CD4-positive, alpha-beta T cell treated with Interleukin-15 for 1 hour (primary cell): ENCODE measurements at regions not wholly inside any gene's neighbourhood (a gene's known extent, or its start where the extent isn't known, plus 50 kb on each side); places are given as distances from the start of the nearest gene placed in this dataset.
"Not testable (repeated sequence)": the region's sequence is repeated elsewhere in the genome, so short reads cannot be mapped to it uniquely, and the experiment has no call there.

ENCODE experiments used
- DNase-seq: peaks from one replicate; pipeline ENCODE4 v3.0.0-alpha.2; 2020

DNA sequence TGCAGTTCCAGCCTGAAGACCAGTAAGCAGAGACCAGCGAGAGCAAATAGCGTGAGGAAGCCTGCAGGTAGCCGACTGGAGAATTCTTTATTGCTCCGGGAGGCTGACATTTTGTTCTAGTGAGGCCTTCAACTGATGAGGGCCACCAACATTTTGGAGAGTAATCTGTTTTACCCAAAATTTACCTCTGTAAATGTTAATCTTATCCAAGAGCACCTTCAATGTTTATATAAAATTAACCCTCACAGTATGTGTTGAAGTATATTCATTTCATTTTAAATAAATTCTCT lies 546.4 kb upstream of the SLITRK5 start:
- DNase-seq = no peak

DNA sequence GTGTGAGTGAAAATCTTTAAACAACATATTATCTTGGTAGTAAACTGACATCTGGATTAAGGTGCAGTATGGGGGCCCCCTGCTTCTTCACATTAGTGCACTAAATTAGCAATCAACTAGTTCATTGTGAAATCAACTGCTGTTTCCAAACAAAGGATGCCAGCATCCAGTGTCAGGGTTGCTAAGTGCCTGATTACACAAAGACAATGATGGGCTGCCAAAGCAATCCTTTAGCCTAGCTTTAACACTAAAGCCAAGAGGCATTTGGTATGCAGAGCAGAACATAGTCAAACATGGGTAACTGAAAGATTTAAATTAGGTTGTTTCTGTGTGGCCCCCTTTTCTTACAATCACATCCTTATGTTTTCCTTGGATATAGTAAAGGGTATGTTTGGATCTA lies 543.1 kb upstream of the SLITRK5 start:
- no peak for DNase-seq

DNA sequence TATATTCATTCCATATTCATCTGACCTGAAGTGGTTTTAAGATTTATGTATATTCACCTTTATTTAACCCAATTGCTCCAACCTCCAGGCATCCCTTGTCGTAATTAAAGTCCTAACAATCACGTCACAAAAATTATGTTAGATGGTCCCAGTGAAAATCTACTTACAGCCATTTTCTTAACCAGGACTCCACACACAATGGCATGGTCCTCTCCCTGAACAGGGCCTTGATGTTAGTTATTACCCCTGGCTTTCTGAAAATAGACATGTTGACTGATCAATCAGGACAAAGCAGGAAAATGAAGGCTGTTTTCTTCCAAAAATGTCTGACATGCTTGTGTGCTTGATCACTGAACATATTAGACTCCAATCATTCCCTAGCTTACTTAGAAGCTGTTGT lies 542.7 kb upstream of the SLITRK5 start:
- no peak for DNase-seq

DNA sequence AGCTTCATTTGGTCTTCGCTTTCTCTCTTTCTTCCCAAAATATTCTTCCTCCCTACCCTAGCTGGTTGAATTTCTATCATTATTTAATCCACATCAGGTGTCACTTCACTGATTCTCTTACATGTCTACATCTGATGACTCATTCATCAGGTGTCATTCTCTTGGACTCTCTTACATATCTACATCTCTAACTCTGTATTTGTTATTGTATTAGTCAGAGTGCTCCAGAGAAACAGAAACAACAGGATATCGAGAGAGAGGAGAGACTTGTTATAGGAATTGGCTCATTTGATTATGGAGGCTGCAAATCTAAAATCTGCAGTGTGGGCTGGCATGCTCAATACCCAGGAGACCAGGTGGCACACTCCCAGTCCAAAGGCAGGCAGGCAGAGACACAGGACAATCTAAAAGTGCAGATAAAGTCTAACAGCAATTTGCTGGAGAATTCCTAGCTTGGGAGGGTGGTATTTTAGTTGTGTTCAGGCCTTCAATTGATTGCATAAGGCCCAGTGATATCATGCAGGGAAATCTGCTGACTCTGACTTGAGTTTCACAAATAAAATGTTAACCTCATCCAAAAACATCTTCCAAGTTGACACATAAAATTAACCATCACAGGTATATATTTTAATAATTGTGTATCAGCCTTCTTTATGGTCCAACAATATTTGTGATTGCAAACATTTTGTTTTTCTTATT lies 541.4 kb upstream of the SLITRK5 start:
- DNase-seq = no peak

DNA sequence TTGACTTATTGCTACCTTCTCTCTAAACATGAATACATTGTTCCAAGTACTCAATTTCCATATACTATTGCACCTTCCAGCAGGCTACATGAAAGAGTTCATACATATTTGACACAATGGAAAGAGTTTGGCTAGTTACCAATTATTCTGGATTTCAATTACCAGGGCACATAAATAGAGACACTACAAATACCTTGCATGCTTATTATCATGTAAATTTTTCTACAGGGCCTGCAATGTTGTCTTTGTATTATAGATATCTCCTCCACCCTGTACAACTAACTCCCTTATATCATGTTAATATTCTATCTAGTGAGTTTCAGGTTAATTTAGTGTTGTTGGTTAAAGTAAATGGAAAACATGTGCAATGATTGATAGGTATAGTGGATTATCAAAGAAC lies 540.7 kb upstream of the SLITRK5 start:
- no peak for DNase-seq

DNA sequence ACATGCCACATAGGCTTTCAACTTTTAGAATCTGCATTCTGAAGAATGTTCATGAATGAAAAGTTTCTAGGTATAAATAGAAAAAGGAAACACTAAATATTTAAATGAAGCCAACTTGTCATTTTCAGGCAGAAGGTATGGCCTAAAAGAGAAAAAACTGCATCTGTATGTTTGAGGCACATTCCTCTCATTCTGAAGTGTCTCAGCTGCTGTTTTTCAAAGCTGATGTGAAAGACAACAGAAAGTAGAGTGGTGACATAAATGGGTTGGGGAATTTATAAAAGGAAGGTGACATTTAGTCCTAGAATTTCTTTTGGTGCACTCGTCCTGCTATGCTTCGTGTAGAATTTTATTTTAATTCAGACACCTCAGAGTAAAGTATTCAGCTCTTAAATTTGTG lies 539.6 kb upstream of the SLITRK5 start:
- DNase-seq = no peak

DNA sequence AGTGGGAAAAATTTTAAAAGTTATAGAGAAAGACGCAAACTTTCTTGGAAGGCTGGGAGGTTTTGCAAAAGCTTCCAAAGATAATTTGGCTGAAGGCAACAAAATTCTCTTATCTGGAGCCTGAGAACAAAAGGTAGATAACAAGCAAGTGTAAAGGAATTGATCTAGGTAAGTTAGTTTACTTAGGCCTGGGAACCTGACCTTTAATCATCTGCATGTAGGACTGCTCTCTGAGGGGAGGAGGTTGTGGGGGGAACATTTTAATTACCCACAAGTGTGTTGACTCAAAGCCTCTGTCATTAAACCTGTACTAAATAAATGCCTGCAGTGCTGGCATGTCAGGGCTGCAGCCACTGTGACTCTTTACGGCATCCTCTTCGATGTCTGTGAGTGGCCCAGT lies 532.3 kb upstream of the SLITRK5 start:
- DNase-seq = no peak

DNA sequence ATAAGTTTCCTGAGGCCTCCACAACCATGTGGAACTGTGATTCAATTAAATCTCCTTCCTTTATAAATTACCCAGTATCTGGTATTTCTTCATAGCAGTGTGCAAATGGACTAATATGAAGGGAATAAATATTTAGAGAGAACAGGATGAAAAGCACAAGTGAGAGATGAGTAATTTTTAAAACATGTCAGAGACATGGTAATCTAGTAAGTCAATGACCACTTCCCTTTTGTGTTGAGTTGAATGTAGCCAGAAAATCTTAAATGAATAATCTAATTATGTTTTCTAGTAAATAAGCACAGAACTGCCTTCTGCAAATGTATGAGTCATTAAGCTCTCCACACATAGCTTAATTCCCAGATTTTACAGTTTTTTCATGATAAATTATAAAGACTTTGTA lies 524.1 kb upstream of the SLITRK5 start:
- DNase-seq = no peak

DNA sequence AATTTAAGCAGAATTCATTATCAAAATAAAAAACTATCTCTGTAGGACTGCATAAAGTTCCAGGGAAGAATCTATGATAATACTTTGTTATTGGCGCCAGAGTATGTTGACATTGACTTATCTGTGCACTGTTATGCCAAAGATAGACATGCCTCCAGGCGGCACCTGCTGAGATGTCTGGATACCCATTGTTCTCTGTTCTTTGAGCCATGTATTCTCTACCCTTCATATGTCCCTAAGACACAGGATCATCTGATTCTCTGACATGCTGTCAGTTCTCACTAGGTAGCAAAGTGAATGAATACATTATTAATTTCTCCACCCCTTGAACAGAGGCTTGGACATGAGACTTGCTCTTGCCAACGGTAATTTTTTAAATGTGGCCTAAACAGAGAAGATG lies 517.8 kb upstream of the SLITRK5 start:
- no peak for DNase-seq

DNA sequence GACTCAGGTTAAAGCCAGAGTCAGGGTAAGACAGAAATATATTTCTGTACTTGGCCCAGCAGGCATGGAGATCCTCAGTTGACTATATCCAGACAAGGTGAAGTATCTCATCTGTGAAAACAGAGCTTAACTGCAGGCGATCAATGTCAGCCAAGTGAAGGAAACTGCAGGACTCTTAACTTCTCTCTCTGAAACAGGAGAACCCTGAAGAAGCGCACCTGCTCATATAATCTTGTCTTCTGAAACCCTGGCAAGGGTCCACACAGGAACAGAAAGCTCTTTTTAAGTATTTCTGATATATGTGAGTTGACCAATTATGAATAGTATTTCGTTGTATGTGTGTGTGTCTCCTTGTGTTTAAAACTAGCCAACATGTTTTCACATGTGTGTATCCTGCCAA lies 504.8 kb upstream of the SLITRK5 start:
- no peak for DNase-seq

DNA sequence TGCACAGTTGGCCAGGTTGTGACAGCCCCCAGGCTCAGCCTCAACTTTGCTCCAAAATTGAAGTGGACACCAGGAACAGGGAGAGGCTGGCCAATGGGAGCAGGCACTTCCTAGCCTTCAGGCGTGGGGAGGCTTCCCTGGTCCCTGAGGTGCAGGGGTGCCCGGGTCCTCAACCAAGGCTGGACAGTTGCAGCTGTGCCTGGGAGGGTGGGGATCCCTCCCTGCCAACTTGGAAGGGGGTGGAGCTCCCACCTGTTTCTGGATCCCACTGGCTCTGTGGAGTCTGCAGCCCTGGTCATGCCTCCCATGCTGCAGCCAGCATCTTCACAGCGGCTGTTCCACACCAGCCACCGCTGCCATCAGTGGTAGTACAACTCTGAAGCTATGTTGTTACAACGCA lies 502.8 kb upstream of the SLITRK5 start:
- no peak for DNase-seq

DNA sequence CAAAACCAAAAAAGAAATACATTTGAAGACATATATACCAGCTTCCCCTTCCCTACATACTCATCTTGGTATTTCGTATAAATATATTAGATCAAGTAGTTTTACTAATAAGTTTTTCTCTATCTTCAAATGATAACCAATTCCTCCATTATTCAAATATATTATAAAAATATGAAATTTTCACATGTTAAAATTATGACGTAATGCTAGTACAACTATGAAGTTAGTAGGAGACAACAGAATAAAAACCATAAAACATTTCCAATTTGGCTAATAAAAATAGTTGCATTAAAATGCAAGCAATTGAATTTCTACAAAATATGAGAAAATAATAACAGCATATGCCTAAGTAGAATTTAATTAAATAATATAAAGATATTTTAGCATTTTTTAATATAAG lies 501.8 kb upstream of the SLITRK5 start:
- no peak for DNase-seq

DNA sequence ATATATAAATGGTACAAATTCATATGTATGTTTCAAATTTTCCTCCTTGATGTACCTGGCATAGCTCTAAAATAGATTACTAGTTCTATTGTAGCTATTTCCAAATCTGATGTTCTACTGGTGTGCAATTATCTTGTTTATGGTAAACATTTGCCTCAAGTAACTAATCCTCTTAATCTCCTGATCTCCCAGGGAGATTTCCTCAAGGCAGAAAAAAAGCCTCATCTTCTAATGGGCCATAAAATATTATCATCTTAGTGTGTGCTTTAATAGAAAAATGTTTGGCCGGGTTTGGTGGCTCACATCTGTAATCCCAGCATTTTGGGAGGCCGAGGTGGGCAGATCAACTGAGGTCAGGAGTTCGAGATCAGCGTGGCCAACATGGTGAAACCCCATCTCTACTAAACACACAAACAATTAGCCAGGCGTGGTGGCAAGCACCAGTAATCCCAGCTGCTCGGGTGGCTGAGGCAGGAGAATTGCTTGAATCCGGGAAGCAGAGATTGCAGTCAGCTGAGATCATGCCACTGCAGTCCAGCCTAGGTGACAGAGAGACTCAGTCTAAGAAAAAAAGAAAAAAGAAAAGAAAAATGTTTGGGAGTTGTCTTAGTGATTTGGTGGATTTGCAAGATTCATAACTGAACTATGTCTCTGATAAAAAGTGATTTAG lies 498.9 kb upstream of the SLITRK5 start:
- no peak for DNase-seq

DNA sequence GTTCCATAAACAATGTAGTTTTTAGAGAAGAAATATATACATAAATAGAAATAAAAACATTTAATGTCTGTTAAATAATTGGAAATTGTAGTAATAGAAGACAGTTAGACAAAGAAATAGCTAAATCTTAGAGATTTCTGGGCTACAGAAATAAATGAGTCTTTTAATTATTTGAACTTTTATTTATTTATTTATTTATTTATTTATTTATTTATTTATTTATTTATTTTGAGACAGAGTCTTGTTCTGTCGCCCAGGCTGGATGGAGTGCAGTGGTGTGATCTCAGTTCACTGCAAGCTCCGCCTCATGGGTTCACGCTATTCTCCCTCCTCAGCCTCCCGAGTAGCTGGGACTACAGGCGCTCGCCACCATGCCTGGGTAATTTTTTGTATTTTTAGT lies 486.0 kb upstream of the SLITRK5 start:
- DNase-seq = not testable (repeated sequence)

DNA sequence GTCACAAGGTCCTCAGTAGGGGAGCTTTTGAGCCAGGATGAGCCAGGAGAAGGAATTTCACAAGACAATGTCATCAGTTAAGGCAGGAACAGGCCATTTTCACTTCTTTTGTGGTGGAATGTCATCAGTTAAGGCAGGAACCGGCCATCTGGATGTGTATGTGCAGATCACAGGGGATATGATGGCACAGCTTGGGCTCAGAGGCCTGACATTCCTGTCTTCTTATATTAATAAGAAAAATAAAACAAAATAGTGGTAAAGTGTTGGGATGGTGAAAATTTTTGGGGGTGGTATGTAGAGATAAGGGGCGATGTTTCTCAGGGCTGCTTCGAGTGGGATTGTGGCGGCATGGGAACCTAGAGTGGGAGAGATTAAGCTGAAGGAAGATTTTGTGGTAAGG lies 484.5 kb upstream of the SLITRK5 start:
- DNase-seq = not testable (repeated sequence)

DNA sequence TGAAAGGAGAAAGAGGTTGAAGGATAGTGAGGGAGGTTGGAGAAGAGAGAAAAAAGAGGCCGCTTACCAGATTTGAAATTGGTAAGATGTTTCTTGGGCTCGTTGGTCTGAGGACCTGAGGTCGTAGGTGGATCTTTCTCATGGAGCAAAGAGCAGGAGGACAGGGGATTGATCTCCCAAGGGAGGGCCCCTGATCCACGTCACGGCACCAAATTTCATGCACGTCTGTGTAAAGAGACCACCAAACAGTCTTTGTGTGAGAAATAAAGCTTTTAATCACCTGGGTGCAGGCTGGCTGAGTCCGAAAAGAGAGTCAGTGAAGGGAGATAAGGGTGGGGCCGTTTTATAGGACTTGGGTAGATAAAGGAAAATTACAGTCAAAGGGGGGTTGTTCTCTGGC lies 479.7 kb upstream of the SLITRK5 start:
- DNase-seq = not testable (repeated sequence)

DNA sequence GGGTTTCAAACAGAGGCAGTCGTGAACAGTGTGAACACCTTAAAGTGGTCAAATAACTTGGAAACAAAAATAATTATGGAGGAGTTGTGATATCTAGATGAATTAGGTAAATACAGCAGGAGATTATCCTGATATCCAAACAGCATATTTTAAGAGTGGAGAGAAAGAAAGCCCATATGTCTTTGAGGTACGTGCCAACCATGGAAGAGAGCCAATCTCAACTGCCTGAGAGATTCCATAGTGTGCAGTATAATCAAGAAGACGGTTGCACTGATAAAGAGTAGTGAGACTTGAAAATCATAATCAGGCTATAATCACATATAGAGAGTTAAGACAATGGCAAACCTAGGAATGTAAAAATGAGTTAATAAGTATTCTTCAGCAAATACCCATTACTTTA lies 472.8 kb upstream of the SLITRK5 start:
- no peak for DNase-seq

DNA sequence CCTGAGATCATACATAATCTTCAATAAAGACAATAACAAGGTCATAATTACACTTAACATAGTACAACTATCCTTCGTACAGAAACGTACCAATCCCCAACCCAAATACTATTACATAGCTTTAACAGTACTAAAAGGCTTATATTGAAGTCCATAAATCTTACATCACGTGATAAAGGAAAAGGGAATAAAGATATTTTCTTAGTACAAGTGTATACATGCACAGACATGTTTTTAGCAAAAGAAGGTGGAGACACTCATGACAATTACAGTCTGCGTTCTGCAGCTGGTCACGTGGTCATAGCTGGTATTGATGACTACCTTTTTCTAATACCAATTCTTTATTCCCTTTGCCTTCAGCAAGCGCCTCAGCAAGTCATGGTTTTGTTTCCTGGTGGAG lies 464.5 kb upstream of the SLITRK5 start:
- no peak for DNase-seq

DNA sequence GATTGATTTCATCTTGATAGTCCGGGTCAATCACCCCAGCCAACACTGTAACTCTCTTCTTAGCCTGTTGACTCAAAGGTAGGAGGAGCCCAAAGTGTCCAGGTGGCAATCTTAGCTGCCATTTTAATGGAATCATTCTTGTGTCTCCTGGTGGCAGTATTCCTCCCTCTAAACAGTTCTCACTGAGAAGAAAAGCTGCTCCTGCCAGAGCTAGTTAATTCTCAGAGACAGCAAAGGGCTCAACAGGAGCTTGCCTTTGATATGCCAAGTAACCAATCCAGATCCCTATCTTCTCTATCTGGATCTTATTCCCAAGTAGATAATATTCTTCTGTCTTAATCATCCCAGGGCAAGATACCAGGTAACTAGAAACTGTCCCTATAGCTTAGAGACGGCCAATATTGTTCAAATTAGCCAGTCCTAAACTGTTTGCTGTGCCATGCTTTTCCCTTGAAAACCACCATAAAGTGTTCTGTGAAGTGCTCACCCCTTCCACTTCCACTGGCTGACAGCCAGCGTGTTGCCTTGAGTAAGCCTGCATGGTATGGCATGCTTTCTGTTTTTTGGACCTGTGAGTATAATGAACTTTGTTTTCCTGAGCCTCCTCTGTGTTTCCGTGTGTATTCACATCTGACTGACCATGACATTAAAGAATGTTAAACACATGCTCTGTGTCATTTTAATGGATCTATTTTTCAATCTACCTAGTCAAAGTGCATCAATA lies 463.7 kb upstream of the SLITRK5 start:
- DNase-seq = no peak

DNA sequence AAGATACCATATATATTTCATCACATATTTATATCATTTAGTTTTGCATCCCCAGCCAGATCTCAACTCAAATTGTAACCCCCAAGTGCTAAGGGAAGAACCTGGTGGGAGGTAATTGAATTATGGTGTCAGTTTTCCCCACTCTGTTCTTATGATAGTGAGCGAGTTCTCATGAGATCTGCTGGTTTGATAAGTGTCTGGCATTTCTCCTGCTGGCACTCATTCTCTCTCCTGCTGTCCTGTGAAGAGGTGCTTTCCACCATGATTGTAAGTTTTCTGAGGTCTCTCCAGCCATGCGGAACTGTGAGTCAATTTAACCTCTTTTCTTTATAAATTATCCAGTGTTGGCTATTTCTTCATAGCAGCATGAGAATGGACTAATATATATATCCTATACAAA lies 462.5 kb upstream of the SLITRK5 start:
- no peak for DNase-seq

DNA sequence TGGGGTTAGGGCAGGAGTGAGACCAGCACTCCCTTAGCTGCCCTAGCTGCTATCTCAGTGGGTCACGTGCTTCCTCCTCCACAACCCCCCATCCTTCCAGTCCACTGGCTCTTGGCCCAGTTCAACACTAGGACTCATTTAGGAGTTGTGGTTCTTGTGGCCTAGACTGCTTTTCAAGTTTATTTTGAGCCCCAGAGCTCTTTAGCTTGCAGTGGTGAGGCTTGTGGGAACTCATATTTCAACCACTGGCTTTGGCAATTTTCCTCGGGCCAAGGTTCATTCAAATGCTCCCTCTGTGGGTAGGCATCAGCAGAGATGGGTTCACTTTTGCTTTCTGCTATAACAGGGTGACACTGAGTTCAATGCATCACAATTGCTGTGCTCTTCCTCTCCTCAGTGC lies 436.2 kb upstream of the SLITRK5 start:
- DNase-seq = no peak

DNA sequence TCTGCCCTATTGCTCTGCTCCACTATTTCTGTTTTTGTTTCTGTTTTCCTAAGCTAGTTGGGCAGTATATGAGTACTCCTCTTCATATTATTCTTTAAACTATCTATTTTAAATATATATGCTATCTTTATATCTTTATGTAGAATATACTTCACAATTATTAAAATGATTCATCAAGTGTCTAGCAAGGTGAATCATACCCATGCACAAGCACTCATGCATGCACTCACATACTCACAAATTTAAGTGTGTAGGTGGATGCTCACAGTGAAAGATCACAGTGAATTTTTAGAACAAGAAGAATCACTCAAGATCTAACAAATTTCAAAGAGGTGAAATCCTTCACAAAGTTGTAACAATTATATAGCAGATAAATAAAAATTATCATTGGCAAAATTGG lies 435.6 kb upstream of the SLITRK5 start:
- no peak for DNase-seq

DNA sequence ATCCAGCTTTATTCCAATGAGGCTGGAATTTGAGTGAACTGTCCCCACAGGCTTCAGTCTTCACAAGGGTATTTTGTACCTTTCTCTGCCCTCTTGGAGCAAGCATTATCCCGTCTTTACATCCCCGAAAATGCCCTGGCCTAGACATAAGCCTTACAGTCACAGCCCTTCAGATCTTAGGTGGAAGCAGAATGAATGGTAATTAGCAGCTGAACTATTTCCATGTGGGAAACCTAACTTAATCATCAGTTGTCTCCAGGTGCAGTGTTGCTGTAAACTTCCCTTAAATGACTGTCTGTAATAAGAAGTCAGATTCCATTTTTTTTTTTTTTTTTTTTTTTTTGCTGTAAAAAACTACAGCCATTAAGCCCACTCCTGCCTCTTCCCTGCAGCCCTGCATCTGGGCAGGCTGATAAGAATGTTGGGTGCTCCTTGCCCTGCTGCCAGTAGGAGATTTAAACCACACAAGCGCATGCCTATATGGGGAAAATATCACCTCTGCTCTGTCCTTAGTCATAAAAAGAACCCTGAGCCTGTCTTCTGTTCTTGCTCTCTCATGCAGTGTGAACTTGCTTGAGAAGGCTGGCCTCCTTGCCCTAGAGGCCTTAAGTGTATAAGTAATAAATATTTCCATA lies 426.8 kb upstream of the SLITRK5 start:
- DNase-seq = no peak

DNA sequence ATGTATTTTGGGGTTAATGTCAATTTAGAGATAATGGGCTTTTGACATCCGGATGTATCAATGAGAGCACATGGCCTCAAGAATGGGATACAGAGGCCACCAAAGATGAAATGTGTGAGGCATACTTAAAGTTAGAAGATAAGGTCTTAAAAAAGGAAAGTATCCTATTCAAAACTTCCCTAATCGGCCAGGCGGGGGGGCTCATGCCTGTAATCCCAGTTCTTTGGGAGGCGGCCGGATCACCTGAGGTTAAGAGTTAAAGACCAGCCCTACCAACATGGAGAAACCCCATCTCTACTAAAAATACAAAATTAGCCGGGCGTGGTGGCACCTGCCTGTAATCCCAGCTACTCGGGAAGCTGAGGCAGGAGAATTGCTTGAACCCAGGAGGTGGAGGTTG lies 421.3 kb upstream of the SLITRK5 start:
- DNase-seq = not testable (repeated sequence)
